ENCODE measurements at regions not wholly inside any gene's neighbourhood (a gene's known extent, or its start where the extent isn't known, plus 50 kb on each side); places are given as distances from the start of the nearest gene placed in this dataset.
"Not testable (repeated sequence)": the region's sequence is repeated elsewhere in the genome, so short reads cannot be mapped to it uniquely, and the experiment has no call there.

- no peak for DNase-seq
These were observed 227.3 kb downstream of the NMUR2 start for GRCh38 chr5:152177626-152178349.

GRCh38 chr5:152171888-152172287 lies 233.2 kb downstream of the NMUR2 start:
- DNase-seq: no peak

- DNase-seq: no peak
These were observed 234.7 kb downstream of the NMUR2 start for GRCh38 chr5:152170350-152170749.

GRCh38 chr5:152164860-152165259 lies 240.2 kb upstream of the GLRA1 start:
- DNase-seq: no peak

- not testable (repeated sequence) for DNase-seq
These were observed 235.2 kb upstream of the GLRA1 start for GRCh38 chr5:152159894-152160293.

GRCh38 chr5:152154452-152154851 lies 229.8 kb upstream of the GLRA1 start:
- DNase-seq: not testable (repeated sequence)

GRCh38 chr5:152151940-152152339 lies 227.3 kb upstream of the GLRA1 start:
- no peak for DNase-seq

- DNase-seq: no peak
These were observed 226.5 kb upstream of the GLRA1 start for GRCh38 chr5:152151113-152151512.

- DNase-seq: no peak
These were observed 222.6 kb upstream of the GLRA1 start for GRCh38 chr5:152147286-152147685.

GRCh38 chr5:152146566-152146965 lies 221.9 kb upstream of the GLRA1 start:
- DNase-seq: no peak

GRCh38 chr5:152144556-152144955 lies 219.9 kb upstream of the GLRA1 start:
- no peak for DNase-seq

GRCh38 chr5:152144030-152144429 lies 219.4 kb upstream of the GLRA1 start:
- DNase-seq: no peak

- peak; percentile 2 to 20 (median 16) for DNase-seq
These were observed 218.3 kb upstream of the GLRA1 start for GRCh38 chr5:152142840-152143469.

- DNase-seq: no peak
These were observed 215.7 kb upstream of the GLRA1 start for GRCh38 chr5:152140347-152140746.

GRCh38 chr5:152137063-152137462 lies 212.4 kb upstream of the GLRA1 start:
- DNase-seq: no peak

GRCh38 chr5:152136321-152136720 lies 211.7 kb upstream of the GLRA1 start:
- DNase-seq: no peak

- no peak for DNase-seq
These were observed 211.2 kb upstream of the GLRA1 start for GRCh38 chr5:152135827-152136226.

- no peak for DNase-seq
These were observed 201.1 kb upstream of the GLRA1 start for GRCh38 chr5:152125661-152126205.

- DNase-seq: no peak
These were observed 199.9 kb upstream of the GLRA1 start for GRCh38 chr5:152124409-152125041.

GRCh38 chr5:152118676-152119470 lies 194.2 kb upstream of the GLRA1 start:
- DNase-seq: no peak

- DNase-seq: no peak
These were observed 192.3 kb upstream of the GLRA1 start for GRCh38 chr5:152116934-152117333.

GRCh38 chr5:152113401-152113800 lies 188.8 kb upstream of the GLRA1 start:
- DNase-seq: no peak

GRCh38 chr5:152107220-152107619 lies 182.6 kb upstream of the GLRA1 start:
- DNase-seq: no peak

Measured in activated naive CD4-positive, alpha-beta T cell (primary cell).